ENCODE measurements at regions not wholly inside any gene's neighbourhood (a gene's known extent, or its start where the extent isn't known, plus 50 kb on each side); places are given as distances from the start of the nearest gene placed in this dataset.

DNA sequence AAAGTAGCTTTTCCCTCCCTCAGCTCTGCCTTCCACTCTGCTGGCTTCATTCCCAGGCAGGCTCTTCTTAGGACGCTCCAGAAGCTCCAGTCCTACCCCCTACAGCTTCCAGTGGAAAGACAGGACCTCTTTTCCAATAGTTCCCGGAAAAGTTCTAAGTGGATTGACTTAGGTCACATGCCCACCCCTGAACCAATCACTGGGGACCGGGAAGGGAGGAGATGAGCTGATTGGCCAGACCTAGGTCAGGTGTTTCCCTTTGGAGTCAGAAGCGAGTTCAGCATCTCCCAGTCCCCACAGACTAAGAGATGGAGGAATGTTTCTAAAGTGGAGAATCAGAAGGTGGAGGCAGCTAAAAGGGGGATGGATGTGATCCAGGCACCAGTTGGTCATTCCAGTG is 62.9 kb upstream of the KCNG1 start:
- Histone ChIP-seq H3K36me3 (replicated peaks in 1 of 2; ENCODE audit: control extremely low read depth in 1 of 2, control insufficient read depth in 1 of 2, extremely low read depth in 1 of 2, insufficient read depth in 2 of 2, low read length in 1 of 2) (no peaks in the 10 kb centered on the region), H3K9me3 (ENCODE audit: control extremely low read depth in 1 of 3, control insufficient read depth in 2 of 3, insufficient read depth in 1 of 3, low read length in 2 of 3) (peaks cover 0 to 4% (median 0%) of the 10 kb centered on the region in 3 donors), H2AFZ (ENCODE audit: insufficient read depth, low read depth, low read length, poor library complexity, severe bottlenecking) (no peak overlapping the region), H3K27ac (ENCODE audit: low read length in 2 of 2) (no peak overlapping the region), H3K4me1 (ENCODE audit: control insufficient read depth in 2 of 2, insufficient read depth in 2 of 2, low read length in 2 of 2) (peaks cover 7 to 11% of the 10 kb centered on the region in 2 donors), H3K79me2 (ENCODE audit: control insufficient read depth, insufficient read depth, low read length) (no peaks in the 10 kb centered on the region), H3K4me3 (ENCODE audit: control extremely low read depth in 1 of 5, extremely low read depth in 1 of 5, insufficient read depth in 1 of 5, low read depth in 2 of 5, low read length in 4 of 5) (no peak overlapping the region), H4K20me1 (ENCODE audit: control insufficient read depth, insufficient read depth, low read length, poor library complexity, severe bottlenecking) (no peaks in the 10 kb centered on the region), H3K9ac (ENCODE audit: low read length) (no peak overlapping the region), H3K4me2 (replicated peaks; ENCODE audit: low read depth, low read length, poor library complexity, severe bottlenecking) (no peak overlapping the region), H3K27me3 (replicated peaks in 1 of 4; ENCODE audit: control extremely low read depth in 1 of 4, control insufficient read depth in 3 of 4, insufficient read depth in 4 of 4, low read length in 3 of 4) (peaks cover 0 to 25% (median 7%) of the 10 kb centered on the region in 4 experiments)
- TF ChIP-seq CTCF (IDR thresholded peaks at IDR 0.05) (no peak), EZH2 (IDR thresholded peaks at IDR 0.05; ENCODE audit: borderline replicate concordance, insufficient read depth, low read depth, low read length, poor library complexity, severe bottlenecking) (no peak)
- Mint-ChIP-seq H3K9me3 (ENCODE audit: insufficient read depth) (no peaks in the 10 kb centered on the region), H3K4me1 (peaks cover 8% of the 10 kb centered on the region), H3K4me3 (no peak overlapping the region), H3K27ac (no peak overlapping the region), H3K27me3 (peaks cover 25% of the 10 kb centered on the region)
- intact Hi-C loops (cut with micrococcal nuclease): no loop called here
- 75% methylated on average over 1 of the region's 4 CpGs for WGBS (ENCODE audit: insufficient coverage)
- no peak for DNase-seq
- POLR2A ChIA-PET: no interaction called here
- no peak for ATAC-seq (ENCODE audit: low read depth)
- CTCF ChIA-PET: interaction anchor here (0.7 to 1.3 kb wide), 3 partner anchors 14 to 1376 kb away, joined by 3 read pairs; no protein-coding TSS in a partner anchor

DNA sequence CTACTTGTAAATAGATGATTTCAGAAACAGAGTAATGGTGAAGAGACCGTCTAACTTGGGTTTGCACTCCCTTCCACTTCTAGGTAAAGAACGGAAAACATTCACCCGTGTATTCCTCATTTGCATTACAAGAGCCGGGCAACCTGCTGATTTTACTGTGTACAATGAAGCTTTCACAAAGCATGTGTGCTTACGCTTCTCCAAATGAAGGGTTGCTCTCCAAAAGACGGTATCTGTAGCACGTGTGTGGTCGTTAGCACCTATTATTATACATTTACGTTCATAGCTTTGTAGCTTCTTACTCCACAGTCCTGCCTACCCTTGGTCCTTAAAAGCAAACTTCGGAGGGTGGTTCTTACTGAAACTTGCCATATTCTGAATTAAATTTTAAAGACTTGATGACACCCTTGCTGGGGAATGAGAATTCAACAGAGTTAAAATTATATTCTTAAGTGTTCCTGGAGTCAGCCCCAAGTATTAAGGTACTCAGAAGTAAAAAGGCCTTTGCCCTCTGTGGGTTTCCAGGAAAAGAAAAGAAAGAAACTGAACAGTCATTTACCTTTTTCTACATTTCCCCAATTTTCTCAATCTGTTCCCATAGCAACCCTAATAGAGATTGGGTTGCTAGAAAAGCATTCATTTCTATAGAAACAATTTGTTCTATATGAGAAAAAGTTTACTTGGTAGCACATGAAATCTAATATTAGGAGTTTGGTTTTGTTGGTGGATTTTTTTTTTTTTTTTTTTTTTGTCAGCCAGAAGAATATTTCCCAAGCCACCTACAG is 61.9 kb upstream of the KCNG1 start:
- CTCF ChIA-PET: interaction anchor here (0.7 to 1.3 kb wide), 3 partner anchors 15 to 1375 kb away, joined by 3 read pairs; no protein-coding TSS in a partner anchor

More for the DNA sequence above, 61.9 kb upstream of the KCNG1 start:
- POLR2A ChIA-PET: no interaction called here
- H3K79me2 ChIP-seq (ENCODE audit: control insufficient read depth, insufficient read depth, low read length): no peaks in the 10 kb centered on the region
- Mint-ChIP-seq H3K4me3 (no peak overlapping the region), H3K4me1 (peaks cover 8% of the 10 kb centered on the region), H3K9me3 (ENCODE audit: insufficient read depth) (no peaks in the 10 kb centered on the region), H3K27me3 (peaks cover 25% of the 10 kb centered on the region), H3K27ac (no peak overlapping the region)
- peaks cover 0 to 17% (median 3%) of the 10 kb centered on the region in 4 experiments for H3K27me3 ChIP-seq (replicated peaks in 1 of 4; ENCODE audit: control extremely low read depth in 1 of 4, control insufficient read depth in 3 of 4, insufficient read depth in 4 of 4, low read length in 3 of 4)
- peaks cover 0 to 5% of the 10 kb centered on the region in 2 donors for H3K4me1 ChIP-seq (ENCODE audit: control insufficient read depth in 2 of 2, insufficient read depth in 2 of 2, low read length in 2 of 2)
- H3K27ac ChIP-seq (ENCODE audit: low read length in 2 of 2): no peak overlapping the region
- ATAC-seq (ENCODE audit: low read depth): no peak
- no peak overlapping the region for H3K4me3 ChIP-seq (ENCODE audit: control extremely low read depth in 1 of 5, extremely low read depth in 1 of 5, insufficient read depth in 1 of 5, low read depth in 2 of 5, low read length in 4 of 5)
- no peak overlapping the region for H3K4me2 ChIP-seq (replicated peaks; ENCODE audit: low read depth, low read length, poor library complexity, severe bottlenecking)
- no peak for DNase-seq
- intact Hi-C loops (cut with micrococcal nuclease): no loop called here
- WGBS (ENCODE audit: insufficient coverage): 70% methylated on average over 8 of the region's 10 CpGs
- TF ChIP-seq EZH2 (IDR thresholded peaks at IDR 0.05; ENCODE audit: borderline replicate concordance, insufficient read depth, low read depth, low read length, poor library complexity, severe bottlenecking) (no peak), CTCF (IDR thresholded peaks at IDR 0.05) (no peak)
- peaks cover 0 to 4% (median 0%) of the 10 kb centered on the region in 3 donors for H3K9me3 ChIP-seq (ENCODE audit: control extremely low read depth in 1 of 3, control insufficient read depth in 2 of 3, insufficient read depth in 1 of 3, low read length in 2 of 3)
- H2AFZ ChIP-seq (ENCODE audit: insufficient read depth, low read depth, low read length, poor library complexity, severe bottlenecking): no peak overlapping the region
- H3K9ac ChIP-seq (ENCODE audit: low read length): no peak overlapping the region
- no peaks in the 10 kb centered on the region for H3K36me3 ChIP-seq (replicated peaks in 1 of 2; ENCODE audit: control extremely low read depth in 1 of 2, control insufficient read depth in 1 of 2, extremely low read depth in 1 of 2, insufficient read depth in 2 of 2, low read length in 1 of 2)
- H4K20me1 ChIP-seq (ENCODE audit: control insufficient read depth, insufficient read depth, low read length, poor library complexity, severe bottlenecking): no peaks in the 10 kb centered on the region
